PC-3 (cell line): ENCODE measurements at regions not wholly inside any gene's neighbourhood (a gene's known extent, or its start where the extent isn't known, plus 50 kb on each side); places are given as distances from the start of the nearest gene placed in this dataset.
"Not testable (repeated sequence)": the region's sequence is repeated elsewhere in the genome, so short reads cannot be mapped to it uniquely, and the experiment has no call there.

Experiments
- ATAC-seq: fragments of 200-7000 bp; cut with Tn5 transposase; 2 replicates; pipeline ENCODE4 v1.9.1; 2020; ENCODE audit warnings: mild to moderate bottlenecking, moderate library complexity
- BruUV-seq: library from RNA; stranded (reverse); fragments of 400-500 nt; replicated peaks from 2 replicates; lab custom pipeline; 2021; lab: Mats Ljungman, UMichigan
- CTCF ChIA-PET: fragments of 300-600 bp; sonication (Branson Sonifier 250); formaldehyde crosslinking; loops from one replicate; lab custom pipeline; 2022; ENCODE audit warnings: antibody characterized with exemption; lab: Charles Lee
- POLR2A ChIA-PET: fragments of 300-600 bp; sonication (Branson Sonifier 250); formaldehyde crosslinking; loops from one replicate; lab custom pipeline; 2022; ENCODE audit warnings: antibody characterized with exemption; ENCODE audit not compliant: unreplicated experiment; lab: Charles Lee
- DNase-seq: peaks from one replicate; pipeline ENCODE4 v3.0.0-alpha.2; 2015
- H2AFZ ChIP-seq: fragments of 300-600 bp; sonication (generic); 2 replicates; pipeline ENCODE4 v1.6.0; 2016; ENCODE audit warnings: antibody characterized with exemption, low read length
- H3F3A ChIP-seq: fragments of 300-600 bp; sonication (generic); one replicate; pipeline ENCODE4 v1.6.0; 2017; ENCODE audit warnings: antibody characterized with exemption, low read length, control low read depth, mild to moderate bottlenecking; ENCODE audit not compliant: unreplicated experiment
- H3K27ac ChIP-seq: fragments of 300-600 bp; sonication (generic); 2 replicates; pipeline ENCODE4 v1.5.1; 2016; ENCODE audit warnings: mild to moderate bottlenecking, low read length
- H3K27me3 ChIP-seq: fragments of 300-600 bp; sonication (generic); 2 replicates; pipeline ENCODE4 v1.6.1; 2016; ENCODE audit warnings: low read length, mixed read lengths
- H3K36me3 ChIP-seq: fragments of 300-600 bp; sonication (generic); 2 replicates; pipeline ENCODE4 v1.6.1; 2016; ENCODE audit warnings: low read depth, mixed run types, low read length, mixed read lengths
- H3K4me1 ChIP-seq: fragments of 300-600 bp; sonication (generic); 2 replicates; pipeline ENCODE4 v1.5.1; 2016; ENCODE audit warnings: low read length; ENCODE audit not compliant: insufficient read depth
- H3K4me2 ChIP-seq: fragments of 300-600 bp; sonication (generic); 2 replicates; pipeline ENCODE4 v1.6.0; 2016; ENCODE audit warnings: low read length
- H3K4me3 ChIP-seq: fragments of 300-600 bp; sonication (generic); 2 replicates; pipeline ENCODE4 v1.5.1; 2016; ENCODE audit warnings: mild to moderate bottlenecking, low read length, mixed read lengths
- H3K79me2 ChIP-seq: fragments of 300-600 bp; sonication (generic); 2 replicates; pipeline ENCODE4 v1.6.1; 2017; ENCODE audit warnings: low read length, mixed read lengths
- H3K9ac ChIP-seq: fragments of 300-600 bp; sonication (generic); 2 replicates; pipeline ENCODE4 v1.6.0; 2016; ENCODE audit warnings: mild to moderate bottlenecking, low read length
- H3K9me2 ChIP-seq: fragments of 300-600 bp; sonication (generic); replicated peaks from 2 replicates; pipeline ENCODE4 v1.6.1; 2016; ENCODE audit warnings: mixed run types, low read length, mixed read lengths
- H3K9me3 ChIP-seq: fragments of 300-600 bp; sonication (generic); 2 replicates; pipeline ENCODE4 v1.6.1; 2016; ENCODE audit warnings: low read length, mixed read lengths
- H4K20me1 ChIP-seq: fragments of 300-600 bp; sonication (generic); 2 replicates; pipeline ENCODE4 v1.6.1; 2016; ENCODE audit warnings: low read length, mixed read lengths
- EZH2 ChIP-seq: fragments of 300-600 bp; sonication (generic); IDR thresholded peaks from one replicate; pipeline ENCODE4 v1.6.1; 2017; ENCODE audit warnings: antibody characterized with exemption, mild to moderate bottlenecking, low read length; ENCODE audit not compliant: unreplicated experiment
- EZH2phosphoT487 ChIP-seq: fragments of 300-600 bp; sonication (generic); IDR thresholded peaks from 2 replicates; pipeline ENCODE4 v1.6.1; 2018; ENCODE audit warnings: mild to moderate bottlenecking, antibody characterized with exemption, low read length, borderline replicate concordance
- intact Hi-C: fragments of 100-400 bp; cut with micrococcal nuclease; formaldehyde crosslinking; loops from 2 replicates; pipeline ENCODE4 v1.9.0; 2023
- TF ChIP-seq, protein P1 (sequence below): fragments of 300-600 bp; sonication (generic); conservative IDR thresholded peaks from 2 replicates; pipeline ENCODE4 v1.5.1; 2017; ENCODE audit warnings: antibody characterized with exemption, low read depth, mild to moderate bottlenecking, low read length

DNA sequence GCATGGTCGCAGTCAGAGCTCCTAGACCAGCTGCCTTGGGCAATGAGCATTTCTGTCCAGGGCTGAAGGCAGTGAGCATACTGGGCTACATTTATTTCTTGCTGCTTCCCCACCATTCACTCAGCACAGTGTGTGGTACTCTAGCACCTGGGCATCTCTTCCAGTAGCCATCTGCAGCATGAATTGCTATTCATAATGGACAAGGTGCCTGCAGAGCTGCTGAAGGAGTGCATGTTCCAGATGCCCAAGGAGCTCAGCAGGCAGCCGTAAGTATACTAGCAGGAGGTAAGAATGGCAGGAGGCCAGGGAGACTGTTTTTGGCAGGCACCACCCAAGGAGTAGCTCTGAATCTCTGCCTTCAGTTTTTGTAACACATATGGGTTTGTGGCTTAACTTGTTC, 110.4 kb upstream of the RXFP1 start:
- no peaks in the 10 kb centered on the region for H3K79me2 ChIP-seq
- no peaks in the 10 kb centered on the region for H3K4me1 ChIP-seq
- H3K27ac ChIP-seq: no peak overlapping the region
- DNase-seq: no peak
- H3K27me3 ChIP-seq: no peaks in the 10 kb centered on the region
- intact Hi-C loops: loop anchor here (2.0 kb wide), 1 partner anchor 150 kb away; no protein-coding TSS in a partner anchor
- CTCF ChIA-PET: interaction anchor here (1.4 kb wide), 1 partner anchor 167 kb away, joined by 6 read pairs; no protein-coding TSS in a partner anchor
- no peaks in the 10 kb centered on the region for H3F3A ChIP-seq
- no TSS peak for BruUV-seq
- ATAC-seq: no peak
- no peaks in the 10 kb centered on the region for H4K20me1 ChIP-seq
- H3K36me3 ChIP-seq: no peaks in the 10 kb centered on the region
- no peak overlapping the region for H3K4me3 ChIP-seq
- no peaks in the 10 kb centered on the region for H3K9me3 ChIP-seq
- H3K4me2 ChIP-seq: no peak overlapping the region
- H3K9ac ChIP-seq: no peak overlapping the region
- no peak overlapping the region for H2AFZ ChIP-seq
- TF ChIP-seq EZH2phosphoT487 (no peak), EZH2 (no peak)
- TF ChIP-seq, protein P1, sequence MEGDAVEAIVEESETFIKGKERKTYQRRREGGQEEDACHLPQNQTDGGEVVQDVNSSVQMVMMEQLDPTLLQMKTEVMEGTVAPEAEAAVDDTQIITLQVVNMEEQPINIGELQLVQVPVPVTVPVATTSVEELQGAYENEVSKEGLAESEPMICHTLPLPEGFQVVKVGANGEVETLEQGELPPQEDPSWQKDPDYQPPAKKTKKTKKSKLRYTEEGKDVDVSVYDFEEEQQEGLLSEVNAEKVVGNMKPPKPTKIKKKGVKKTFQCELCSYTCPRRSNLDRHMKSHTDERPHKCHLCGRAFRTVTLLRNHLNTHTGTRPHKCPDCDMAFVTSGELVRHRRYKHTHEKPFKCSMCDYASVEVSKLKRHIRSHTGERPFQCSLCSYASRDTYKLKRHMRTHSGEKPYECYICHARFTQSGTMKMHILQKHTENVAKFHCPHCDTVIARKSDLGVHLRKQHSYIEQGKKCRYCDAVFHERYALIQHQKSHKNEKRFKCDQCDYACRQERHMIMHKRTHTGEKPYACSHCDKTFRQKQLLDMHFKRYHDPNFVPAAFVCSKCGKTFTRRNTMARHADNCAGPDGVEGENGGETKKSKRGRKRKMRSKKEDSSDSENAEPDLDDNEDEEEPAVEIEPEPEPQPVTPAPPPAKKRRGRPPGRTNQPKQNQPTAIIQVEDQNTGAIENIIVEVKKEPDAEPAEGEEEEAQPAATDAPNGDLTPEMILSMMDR: no peak
- POLR2A ChIA-PET: no interaction called here
- no peaks in the 10 kb centered on the region for H3K9me2 ChIP-seq

DNA sequence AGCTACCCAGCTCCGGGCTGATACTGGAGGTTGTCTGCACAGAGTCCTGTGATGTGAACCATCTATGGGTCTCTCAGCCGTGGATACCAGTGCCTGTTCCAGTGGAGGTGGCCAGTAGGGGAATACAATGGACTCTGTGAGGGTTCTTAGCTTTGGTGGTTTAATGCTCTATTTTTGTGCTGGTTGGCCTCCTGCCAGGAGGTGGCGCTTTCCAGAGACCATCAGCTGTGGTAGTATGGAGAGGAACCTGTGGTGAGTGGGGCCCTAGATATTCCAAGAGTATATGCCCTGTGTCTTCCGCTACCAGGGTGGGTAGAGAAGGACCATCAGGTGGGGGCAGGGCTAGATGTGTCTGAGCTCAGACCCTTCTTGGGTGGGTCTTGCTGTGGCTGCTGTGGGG, 103.0 kb upstream of the RXFP1 start:
- H3K27ac ChIP-seq, H3K9ac ChIP-seq, H3K9me2 ChIP-seq, POLR2A ChIA-PET, H3K36me3 ChIP-seq, H3K4me2 ChIP-seq, CTCF ChIA-PET, H3K79me2 ChIP-seq, H3K9me3 ChIP-seq, ATAC-seq, intact Hi-C loops, H3F3A ChIP-seq, H3K4me3 ChIP-seq, H2AFZ ChIP-seq, DNase-seq, H3K27me3 ChIP-seq, H4K20me1 ChIP-seq, BruUV-seq, H3K4me1 ChIP-seq: not testable (repeated sequence)
- TF ChIP-seq, protein P1: 0 out of 2 replicates have a peak, but pooled peaks have one; percentile 12

DNA sequence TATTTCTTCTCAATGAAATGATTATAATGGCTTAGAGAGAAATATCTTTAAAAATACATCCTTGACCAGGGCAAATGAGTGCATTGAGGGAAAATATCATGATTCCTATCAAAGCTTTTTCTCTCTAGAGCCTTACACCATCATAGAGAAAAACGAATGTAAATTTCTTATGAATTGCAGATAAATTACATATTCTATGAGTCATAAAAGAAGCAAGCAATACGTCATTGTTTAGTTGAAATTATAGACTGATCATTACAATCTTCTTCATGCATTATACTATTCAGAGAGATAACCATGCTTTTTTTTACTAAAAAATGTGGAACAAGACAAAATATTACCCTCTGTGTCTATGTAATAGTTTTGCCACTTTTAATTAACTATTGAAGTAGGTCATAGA, 100.9 kb upstream of the RXFP1 start:
- intact Hi-C loops: no loop called here
- no peaks in the 10 kb centered on the region for H3K36me3 ChIP-seq
- no peak for TF ChIP-seq EZH2
- TF ChIP-seq, protein P1: no peak
- TF ChIP-seq EZH2phosphoT487: no peak
- no peak for ATAC-seq
- POLR2A ChIA-PET: no interaction called here
- H3K27ac ChIP-seq: no peak overlapping the region
- no peak overlapping the region for H3K4me3 ChIP-seq
- no TSS peak for BruUV-seq
- H4K20me1 ChIP-seq: no peaks in the 10 kb centered on the region
- no peak overlapping the region for H3K4me2 ChIP-seq
- no peak overlapping the region for H2AFZ ChIP-seq
- H3K9me2 ChIP-seq: no peaks in the 10 kb centered on the region
- no peak overlapping the region for H3K9ac ChIP-seq
- H3K27me3 ChIP-seq: no peaks in the 10 kb centered on the region
- no peak for DNase-seq
- H3K4me1 ChIP-seq: no peaks in the 10 kb centered on the region
- H3F3A ChIP-seq: no peaks in the 10 kb centered on the region
- no peaks in the 10 kb centered on the region for H3K9me3 ChIP-seq
- CTCF ChIA-PET: no interaction called here
- H3K79me2 ChIP-seq: no peaks in the 10 kb centered on the region
